ENCODE measurements at regions not wholly inside any gene's neighbourhood (a gene's known extent, or its start where the extent isn't known, plus 50 kb on each side); places are given as distances from the start of the nearest gene placed in this dataset.

DNA sequence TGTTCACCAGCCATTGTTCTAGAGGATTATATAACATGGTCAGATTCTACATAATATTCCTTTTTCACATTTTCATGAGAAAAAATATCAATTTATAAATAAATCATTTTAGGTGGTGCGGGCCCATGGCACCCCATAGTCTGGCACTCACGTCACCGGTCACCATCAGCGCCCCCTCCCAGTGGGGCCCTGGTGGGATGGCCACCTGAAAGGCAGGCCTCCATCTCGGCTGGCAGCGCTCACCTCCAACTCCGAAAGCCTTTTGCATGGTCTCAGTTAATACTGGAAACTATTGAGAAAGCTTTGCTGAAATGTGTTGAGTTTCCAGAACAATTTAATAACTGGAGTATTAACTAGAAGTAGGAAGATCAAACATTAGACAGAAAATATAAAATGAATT is 141.4 kb upstream of the SALL3 start:
- intact Hi-C loops (cut with DNase I; ENCODE audit: low total_unique reads): no loop called here
- 81 to 92% methylated on average over 7 of the region's 7 CpGs for WGBS, 2 donors
- no peak for DNase-seq (ENCODE audit: low spot score in 2 of 2)
- no peak for TF ChIP-seq POLR2A (IDR thresholded peaks at IDR 0.05)
- TF ChIP-seq CTCF (IDR thresholded peaks at IDR 0.05): no peak
- H3K4me3 ChIP-seq (ENCODE audit: low read depth, poor library complexity, severe bottlenecking): no peak overlapping the region

- TF ChIP-seq POLR2A (IDR thresholded peaks at IDR 0.05) (no peak), CTCF (IDR thresholded peaks at IDR 0.05) (no peak)
- no peak overlapping the region for H3K4me3 ChIP-seq (ENCODE audit: low read depth, poor library complexity, severe bottlenecking)
- WGBS, 2 donors: 84 to 86% methylated on average over 5 of the region's 5 CpGs
- DNase-seq (ENCODE audit: low spot score in 2 of 2): no peak
- intact Hi-C loops (cut with DNase I; ENCODE audit: low total_unique reads): no loop called here
Observed at GRCh38 chr18:78849046-78849445, 130.6 kb upstream of the SALL3 start.

GRCh38 chr18:78849458-78849857 is 130.2 kb upstream of the SALL3 start:
- no peak for DNase-seq (ENCODE audit: low spot score in 2 of 2)
- TF ChIP-seq CTCF (IDR thresholded peaks at IDR 0.05) (no peak), POLR2A (IDR thresholded peaks at IDR 0.05) (no peak)
- 72 to 80% methylated on average over 2 of the region's 2 CpGs for WGBS, 2 donors
- intact Hi-C loops (cut with DNase I; ENCODE audit: low total_unique reads): no loop called here
- H3K4me3 ChIP-seq (ENCODE audit: low read depth, poor library complexity, severe bottlenecking): no peak overlapping the region

- H3K4me3 ChIP-seq (ENCODE audit: low read depth, poor library complexity, severe bottlenecking): no peak overlapping the region
- 77 to 78% methylated on average over 3 of the region's 3 CpGs for WGBS, 2 donors
- TF ChIP-seq CTCF (IDR thresholded peaks at IDR 0.05): no peak
- no peak for TF ChIP-seq POLR2A (IDR thresholded peaks at IDR 0.05)
- DNase-seq (ENCODE audit: low spot score in 2 of 2): no peak
- intact Hi-C loops (cut with DNase I; ENCODE audit: low total_unique reads): no loop called here
Observed at GRCh38 chr18:78853341-78853740, 126.3 kb upstream of the SALL3 start.

GRCh38 chr18:78855188-78855587 is 124.4 kb upstream of the SALL3 start:
- H3K4me3 ChIP-seq (ENCODE audit: low read depth, poor library complexity, severe bottlenecking): no peak overlapping the region
- 63 to 93% methylated on average over 4 of the region's 4 CpGs for WGBS, 2 donors
- TF ChIP-seq POLR2A (IDR thresholded peaks at IDR 0.05) (no peak), CTCF (IDR thresholded peaks at IDR 0.05) (no peak)
- intact Hi-C loops (cut with DNase I; ENCODE audit: low total_unique reads): no loop called here
- no peak for DNase-seq (ENCODE audit: low spot score in 2 of 2)

DNA sequence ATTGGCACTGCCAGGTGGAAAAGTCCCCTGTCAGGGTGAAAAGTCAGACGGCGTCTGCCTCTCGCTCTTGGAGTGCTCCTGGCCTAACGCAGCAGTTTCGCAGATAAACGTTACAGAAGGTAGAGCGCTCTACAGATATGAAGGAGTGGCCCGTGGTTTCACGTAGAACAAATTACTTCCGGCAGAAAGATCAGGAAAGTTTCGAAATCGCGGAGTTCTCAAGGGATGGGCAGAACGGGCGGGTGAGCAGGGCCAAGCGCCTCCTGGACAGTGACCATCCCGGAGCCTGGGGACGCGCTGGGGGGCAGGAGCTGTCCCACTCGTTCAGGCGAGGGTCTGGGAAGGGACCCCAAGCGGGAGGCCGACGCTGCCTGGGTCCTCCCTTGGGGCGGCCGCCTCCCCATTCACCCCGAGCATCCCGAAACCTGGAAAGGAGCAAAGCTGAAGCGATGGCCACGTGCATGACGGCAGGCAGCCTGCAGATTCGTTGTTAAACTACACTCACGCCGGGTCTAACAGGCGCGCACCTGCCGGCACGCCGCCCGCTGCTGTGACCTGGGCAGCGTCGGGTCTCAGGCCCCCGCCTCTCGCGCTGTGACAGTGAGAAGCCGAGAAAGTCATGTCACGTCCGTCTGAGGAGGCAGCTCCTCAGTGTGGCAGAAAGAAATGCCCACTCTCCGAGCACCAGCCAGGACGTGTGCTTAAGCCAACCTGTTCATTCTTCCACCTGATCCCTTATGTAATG is 122.9 kb upstream of the SALL3 start:
- intact Hi-C loops (cut with DNase I; ENCODE audit: low total_unique reads): no loop called here
- DNase-seq (ENCODE audit: low spot score in 2 of 2): no peak
- TF ChIP-seq CTCF (IDR thresholded peaks at IDR 0.05): no peak
- no peak for TF ChIP-seq POLR2A (IDR thresholded peaks at IDR 0.05)
- no peak overlapping the region for H3K4me3 ChIP-seq (ENCODE audit: low read depth, poor library complexity, severe bottlenecking)
- 88 to 90% methylated on average over 47 to 50 of the region's 50 CpGs for WGBS, 2 donors
